GM19238 (cell line): ENCODE measurements at regions not wholly inside any gene's neighbourhood (a gene's known extent, or its start where the extent isn't known, plus 50 kb on each side); places are given as distances from the start of the nearest gene placed in this dataset.

ENCODE experiments used
- DNase-seq: peaks from one replicate; pipeline ENCODE4 v3.0.0; 2011; ENCODE audit warnings: low spot score; ENCODE audit not compliant: insufficient read length

- no peak for DNase-seq
These were observed 1666.3 kb downstream of the HACE1 start for GRCh38 chr6:103193413-103193812.

GRCh38 chr6:103191391-103192093 lies 1668.2 kb downstream of the HACE1 start:
- DNase-seq: no peak

- no peak for DNase-seq
These were observed 1674.9 kb downstream of the HACE1 start for GRCh38 chr6:103184776-103185175.

DNA sequence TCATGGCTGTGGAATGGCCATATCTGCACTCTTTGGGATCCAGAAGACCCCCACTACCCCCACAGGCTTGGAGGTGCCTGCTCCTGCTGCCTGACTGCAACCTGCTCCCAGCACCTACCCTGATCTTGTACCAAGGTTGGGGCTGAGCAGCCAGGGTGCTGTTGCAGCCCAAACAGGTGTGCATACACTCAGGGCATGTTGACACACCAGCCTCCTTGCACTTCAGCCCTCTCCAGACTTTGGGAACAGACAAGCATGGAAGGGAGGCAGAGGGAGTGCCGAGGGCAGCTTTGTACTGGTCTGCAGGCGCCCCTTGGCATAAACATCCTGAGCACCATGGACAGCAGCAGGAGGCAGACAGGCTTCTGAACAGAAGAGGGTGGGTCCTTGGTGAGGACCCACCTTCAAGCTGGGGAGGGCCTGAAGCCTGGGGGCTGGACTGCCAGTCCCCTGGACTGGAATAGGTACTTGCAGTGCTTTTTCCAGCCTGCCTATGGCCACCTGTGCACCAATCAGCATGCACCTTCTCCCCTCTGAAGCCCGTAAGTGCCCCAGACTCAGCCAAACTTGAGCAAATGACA lies 1675.8 kb downstream of the HACE1 start:
- DNase-seq: no peak

- no peak for DNase-seq
These were observed 1681.5 kb downstream of the HACE1 start for GRCh38 chr6:103178193-103178592.

- DNase-seq: no peak
These were observed 1681.9 kb downstream of the HACE1 start for GRCh38 chr6:103177791-103178190.

DNA sequence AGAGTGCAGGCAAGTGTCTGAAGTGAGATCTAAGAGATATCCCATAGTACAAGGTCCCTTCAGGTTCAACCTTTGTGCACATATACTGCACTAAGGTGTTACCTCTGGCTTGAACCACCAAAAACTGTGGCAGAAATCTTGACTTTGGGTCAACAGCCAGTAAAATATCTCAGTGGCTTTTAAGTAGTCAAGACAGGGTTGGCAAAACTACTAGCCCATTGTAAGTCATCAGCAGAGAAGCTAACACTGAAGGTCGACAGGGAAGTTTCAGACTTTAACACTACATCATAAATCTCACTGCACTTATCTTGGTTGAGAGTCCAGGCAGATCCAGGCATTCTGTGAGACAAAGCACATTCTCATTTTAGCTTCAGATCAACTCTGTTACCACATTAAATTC lies 1684.7 kb downstream of the HACE1 start:
- DNase-seq: no peak

DNA sequence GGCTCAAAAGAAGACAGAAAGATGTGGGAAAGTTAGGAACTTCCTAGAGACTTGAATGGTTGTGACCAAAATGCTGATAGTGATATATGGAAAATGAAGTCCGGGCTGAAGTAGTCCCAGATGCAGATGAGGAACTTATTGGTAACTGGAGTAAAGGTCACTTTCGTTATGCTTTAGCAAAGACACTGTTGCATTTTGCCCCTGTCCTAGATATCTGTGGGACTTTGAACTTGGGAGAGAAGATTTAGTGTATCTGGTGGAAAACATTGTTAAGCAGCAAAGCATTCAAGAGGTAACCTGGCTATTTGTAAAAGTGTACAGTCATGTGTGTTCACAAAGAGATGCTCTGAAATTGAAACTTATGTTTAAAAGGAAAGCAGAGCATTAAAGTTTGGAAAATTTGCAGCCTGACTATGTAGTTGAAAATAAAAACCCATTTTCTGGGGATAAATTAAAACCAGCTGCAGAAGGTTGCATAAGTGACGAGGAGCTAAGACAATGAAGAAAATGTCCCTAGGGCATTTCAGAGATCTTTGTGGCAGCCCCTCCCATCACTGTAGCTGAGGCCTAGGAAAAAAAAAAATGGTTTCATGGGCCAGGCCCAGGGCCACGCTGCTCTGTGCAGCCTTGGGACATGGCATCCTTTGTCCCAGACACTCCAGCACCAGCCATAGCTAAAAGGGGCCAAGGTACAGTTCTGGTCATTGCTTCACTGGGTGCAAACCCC lies 1692.2 kb downstream of the HACE1 start:
- no peak for DNase-seq

DNA sequence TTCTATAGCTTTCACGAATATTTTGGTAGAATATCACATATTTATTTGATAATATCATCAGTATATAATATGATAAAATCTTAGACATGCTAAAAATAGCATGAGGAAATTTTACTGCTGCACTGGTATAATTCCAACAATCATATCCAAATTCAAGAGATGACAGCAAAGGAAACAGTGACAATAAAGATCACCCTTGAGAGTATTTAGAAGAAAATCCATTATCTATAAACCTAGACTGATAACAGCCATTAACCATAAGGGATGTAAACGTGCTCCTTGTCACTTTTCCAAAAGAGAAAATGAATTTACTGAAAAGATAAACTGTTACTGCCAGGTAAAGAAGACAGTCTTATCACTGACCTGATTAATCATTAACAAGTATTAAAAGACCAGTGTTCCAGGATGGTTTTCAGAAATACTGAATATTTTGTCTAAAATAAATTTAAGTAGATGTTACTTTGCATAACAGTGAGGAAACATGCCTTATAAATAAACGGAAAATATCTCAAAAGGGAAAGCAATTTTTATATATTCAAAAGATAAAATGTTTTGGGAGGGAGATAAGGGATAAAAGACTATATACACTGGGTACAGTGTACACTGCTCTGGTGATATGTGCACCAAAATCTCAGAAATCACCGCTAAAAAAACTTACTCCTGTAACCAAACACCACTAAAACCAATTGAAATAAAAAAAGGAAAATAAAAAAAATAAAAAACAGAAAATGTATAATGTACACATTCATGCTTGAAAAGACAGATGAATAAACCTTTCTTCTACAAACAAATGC lies 1704.7 kb downstream of the HACE1 start:
- no peak for DNase-seq

DNA sequence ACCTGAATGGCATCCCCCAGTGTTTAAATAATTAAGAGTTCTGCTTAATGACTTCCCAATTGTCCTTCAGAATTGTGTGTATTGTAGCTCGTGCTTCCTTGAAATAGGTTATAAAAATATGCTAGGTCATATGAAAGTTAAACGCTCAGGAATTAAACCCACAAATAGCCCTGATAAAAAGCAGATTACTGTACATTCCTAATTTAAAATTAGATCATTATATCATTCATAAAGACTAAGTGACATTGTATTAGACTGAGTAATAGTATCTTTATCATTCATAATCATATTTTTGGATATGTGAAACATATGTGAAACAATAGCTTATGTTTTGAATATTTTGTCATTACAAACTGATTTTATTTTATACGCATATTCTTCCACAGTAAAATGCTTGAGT lies 1706.7 kb downstream of the HACE1 start:
- no peak for DNase-seq

- no peak for DNase-seq
These were observed 1716.8 kb downstream of the HACE1 start for GRCh38 chr6:103142902-103143301.

DNA sequence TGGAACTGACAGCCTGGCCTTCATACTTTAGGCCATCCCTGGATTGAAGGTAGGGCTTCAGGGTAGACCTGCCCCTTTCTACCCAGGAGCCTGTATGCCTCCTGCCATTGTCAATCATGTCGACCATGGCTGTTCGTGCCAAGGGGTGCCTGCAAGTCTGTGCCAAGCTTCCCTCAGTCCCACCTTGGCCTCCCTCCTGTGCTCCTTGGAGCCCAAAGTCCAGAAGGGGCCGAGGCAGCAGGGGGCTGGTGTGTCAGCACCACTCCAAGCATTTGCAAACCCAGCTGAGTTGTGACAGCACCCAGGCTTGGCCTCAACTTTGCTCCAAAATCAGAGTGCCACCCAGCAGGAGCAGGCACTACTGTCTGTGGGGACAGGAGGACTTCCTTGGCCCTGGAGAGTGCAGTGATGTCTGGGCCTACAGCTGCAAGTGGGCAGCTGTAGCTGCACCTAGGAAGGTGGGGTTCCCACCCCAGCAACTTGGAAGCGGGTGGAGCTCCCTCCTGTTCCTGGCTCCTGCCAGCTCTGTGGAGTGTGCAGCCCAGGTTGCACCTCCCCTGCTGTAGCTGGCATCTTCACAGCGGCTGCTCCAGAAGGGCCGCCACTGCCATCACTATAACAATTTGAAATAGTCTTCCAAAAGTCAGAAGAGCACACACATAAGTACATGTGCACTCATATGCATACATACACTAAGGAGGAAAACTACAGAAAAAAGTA lies 1719.3 kb downstream of the HACE1 start:
- DNase-seq: no peak

GRCh38 chr6:103139377-103139776 lies 1720.3 kb downstream of the HACE1 start:
- no peak for DNase-seq

GRCh38 chr6:103124471-103124870 lies 1731.0 kb downstream of the GRIK2 start:
- no peak for DNase-seq

DNA sequence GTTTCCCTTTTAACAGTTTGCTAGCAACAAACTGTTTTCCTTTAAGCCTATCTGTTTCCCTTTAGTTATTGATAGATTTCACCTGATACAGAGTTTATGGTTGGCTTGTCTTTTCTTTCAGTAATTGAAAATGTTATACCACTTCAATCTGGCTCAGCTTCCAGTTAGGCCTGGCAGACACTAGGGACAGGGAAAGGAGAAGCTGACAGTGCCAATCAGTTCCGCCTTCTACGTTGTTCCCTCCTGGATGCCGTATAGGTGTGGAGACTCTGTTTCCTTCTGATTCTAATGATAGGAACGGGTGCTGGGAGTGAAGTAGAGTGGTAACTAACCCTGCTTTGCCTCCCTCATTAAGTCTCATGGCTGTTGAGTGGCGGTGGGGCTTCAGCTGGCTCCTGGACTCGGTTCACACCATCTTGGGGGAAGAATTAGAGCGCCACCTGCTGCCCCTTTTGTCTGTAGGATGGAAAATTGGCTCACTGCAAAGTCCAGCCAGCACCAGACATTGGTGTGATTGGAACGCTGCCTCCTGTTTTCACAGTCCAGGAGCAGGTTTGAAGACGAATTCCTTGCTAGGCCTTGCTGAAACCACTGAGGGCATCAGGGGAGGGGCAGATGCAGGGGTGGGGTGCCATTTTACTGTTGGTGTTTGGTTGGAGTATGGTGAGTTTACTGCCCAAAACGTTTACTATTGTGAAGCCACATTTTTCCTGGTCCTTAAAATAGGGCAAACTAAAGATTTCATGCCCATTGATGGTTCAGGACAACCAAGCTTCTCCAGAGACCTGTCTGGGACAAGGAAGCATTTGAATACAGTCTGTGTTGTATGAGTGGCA lies 1729.5 kb downstream of the GRIK2 start:
- peak; percentile 0 for DNase-seq

GRCh38 chr6:103119056-103119455 lies 1725.5 kb downstream of the GRIK2 start:
- no peak for DNase-seq

GRCh38 chr6:103114582-103114981 lies 1721.1 kb downstream of the GRIK2 start:
- no peak for DNase-seq

- no peak for DNase-seq
These were observed 1719.9 kb downstream of the GRIK2 start for GRCh38 chr6:103113416-103113815.

- no peak for DNase-seq
These were observed 1714.5 kb downstream of the GRIK2 start for GRCh38 chr6:103107985-103108384.

- DNase-seq: no peak
These were observed 1712.2 kb downstream of the GRIK2 start for GRCh38 chr6:103105686-103106085.
